IPS DF 6.9 (cell line): ENCODE measurements at regions not wholly inside any gene's neighbourhood (a gene's known extent, or its start where the extent isn't known, plus 50 kb on each side); places are given as distances from the start of the nearest gene placed in this dataset.

Experiments
- DNase-seq: peaks from one replicate; pipeline ENCODE4 v3.0.0-alpha.2; 2013; ENCODE audit warnings: low read depth, low spot score
- H3K27ac ChIP-seq: one replicate; pipeline ENCODE4 v1.5.1; 2013; ENCODE audit warnings: low read length, control low read depth
- H3K27me3 ChIP-seq: 2 replicates; pipeline ENCODE4 v1.6.1; 2013; ENCODE audit warnings: mild to moderate bottlenecking, low read length; ENCODE audit not compliant: control insufficient read depth, insufficient read depth
- H3K36me3 ChIP-seq: 2 replicates; pipeline ENCODE4 v1.6.1; 2013; ENCODE audit warnings: low read length; ENCODE audit not compliant: control insufficient read depth, insufficient read depth
- H3K4me1 ChIP-seq: 2 replicates; pipeline ENCODE4 v1.6.1; 2013; ENCODE audit warnings: low read length; ENCODE audit not compliant: control insufficient read depth, insufficient read depth
- H3K4me3 ChIP-seq: 2 replicates; pipeline ENCODE4 v1.5.1; 2013; ENCODE audit warnings: mild to moderate bottlenecking, low read length
- H3K9me3 ChIP-seq: 2 replicates; pipeline ENCODE4 v1.6.1; 2013; ENCODE audit warnings: low read length, inconsistent platforms; ENCODE audit not compliant: control insufficient read depth, insufficient read depth
- WGBS: extraction: QIAGEN DNeasy Blood & Tissue Kit; methylation state at CpG from one replicate; pipeline ENCODE4 v1.1.7; 2013; ENCODE audit warnings: mixed read lengths, missing lambda C conversion rate; ENCODE audit not compliant: insufficient read length, insufficient coverage; 5-methylcytosine and 5-hydroxymethylcytosine counted together

DNA sequence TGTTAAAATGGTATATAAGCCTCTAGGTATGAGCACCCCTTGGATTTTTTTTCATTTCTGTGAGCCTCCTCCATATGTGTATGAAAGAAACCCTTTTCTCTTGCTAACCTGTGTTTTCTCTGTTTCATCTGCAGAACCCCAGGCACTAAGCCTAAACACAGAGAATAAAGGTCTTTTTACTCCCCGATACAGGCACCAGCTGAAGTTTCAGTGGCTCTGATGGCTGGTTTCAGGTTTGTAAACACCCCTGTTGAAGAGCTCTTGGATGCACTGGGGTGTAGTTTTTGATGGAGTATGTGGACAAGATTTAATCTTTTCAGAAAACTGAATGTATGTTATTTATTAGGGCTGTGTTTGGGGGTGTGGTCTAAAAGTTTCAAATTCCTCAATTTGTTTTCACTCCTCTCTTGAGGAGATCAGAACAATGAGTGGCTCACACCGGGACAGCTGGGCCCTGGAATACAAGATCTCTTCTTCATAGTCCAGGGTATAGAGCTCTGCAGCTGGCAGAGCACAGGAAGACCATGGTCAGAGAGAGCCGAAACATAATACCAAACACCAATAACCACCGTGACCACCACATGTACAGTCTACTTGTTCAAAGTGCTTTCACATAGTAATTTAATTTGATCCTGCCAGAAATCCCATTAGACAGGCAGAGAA, 50.2 kb upstream of the VTCN1 start:
- no CpG with 5 or more reads among the region's 4 CpGs for WGBS
- H3K27ac ChIP-seq: no peak overlapping the region
- no peak for DNase-seq

More for the DNA sequence above, 50.2 kb upstream of the VTCN1 start:
- no peaks in the 10 kb centered on the region; the same call in 1 of the 2 replicates for H3K9me3 ChIP-seq
- no peaks in the 10 kb centered on the region for H3K36me3 ChIP-seq
- no peaks in the 10 kb centered on the region for H3K4me1 ChIP-seq
- H3K4me3 ChIP-seq: no peak overlapping the region
- H3K27me3 ChIP-seq: no peaks in the 10 kb centered on the region
